Keratinocyte (primary cell): ENCODE measurements at regions not wholly inside any gene's neighbourhood (a gene's known extent, or its start where the extent isn't known, plus 50 kb on each side); places are given as distances from the start of the nearest gene placed in this dataset.

Experiments
- DNase-seq: peaks from one replicate; pipeline ENCODE4 v3.0.0-alpha.2; 2011; ENCODE audit warnings: low read depth, missing footprints, low spot score
- FAIRE-seq: peaks from 2 replicates; lab custom pipeline; 2011; peaks lifted over from hg19 to GRCh38; lab: Jason Lieb, UNC
- H2AFZ ChIP-seq: 2 replicates; pipeline ENCODE4 v1.6.0; 2012; ENCODE audit warnings: low read length, control low read depth, inconsistent platforms; ENCODE audit not compliant: control insufficient read depth
- H3K27ac ChIP-seq: 2 replicates; pipeline ENCODE4 v1.5.1; 2011; ENCODE audit warnings: low read length; ENCODE audit not compliant: control insufficient read depth, insufficient read depth
- H3K27me3 ChIP-seq: 3 replicates; pipeline ENCODE4 v1.6.0; 2011; ENCODE audit warnings: low read length; ENCODE audit not compliant: control insufficient read depth, insufficient read depth; ENCODE audit errors: extremely low read depth
- H3K36me3 ChIP-seq, 2 experiments: 2 replicates in 1 of 2; 3 replicates in 1 of 2; pipeline ENCODE4 v1.5.1; 2011; ENCODE audit warnings: low read length in 2 of 2, mild to moderate bottlenecking in 1 of 2; ENCODE audit not compliant: control insufficient read depth in 2 of 2, insufficient read depth in 2 of 2; ENCODE audit errors: extremely low read depth in 1 of 2
- H3K4me1 ChIP-seq: 3 replicates; pipeline ENCODE4 v1.5.1; 2011; ENCODE audit warnings: low read length; ENCODE audit not compliant: control insufficient read depth, insufficient read depth; ENCODE audit errors: extremely low read depth
- H3K4me2 ChIP-seq: 3 replicates; pipeline ENCODE4 v1.6.0; 2011; ENCODE audit warnings: low read depth, low read length; ENCODE audit not compliant: control insufficient read depth, insufficient read depth; ENCODE audit errors: extremely low read depth
- H3K4me3 ChIP-seq, 3 experiments: fragments of 200-600 bp in 1 of 3; sonication (generic) in 1 of 3; 2 replicates in 2 of 3; 3 replicates in 1 of 3; pipeline ENCODE4 v1.5.1; 2011 to 2016; ENCODE audit warnings: low read length in 3 of 3, mild to moderate bottlenecking in 3 of 3, control low read depth in 2 of 3, inconsistent platforms in 1 of 3, low read depth in 1 of 3, mixed read lengths in 1 of 3, mixed run types in 1 of 3, moderate library complexity in 1 of 3; ENCODE audit not compliant: control insufficient read depth in 2 of 3, insufficient read depth in 2 of 3; ENCODE audit errors: extremely low read depth in 1 of 3
- H3K79me2 ChIP-seq: 2 replicates; pipeline ENCODE4 v1.6.0; 2012; ENCODE audit warnings: low read length; ENCODE audit not compliant: control insufficient read depth, insufficient read depth
- H3K9ac ChIP-seq: 3 replicates; pipeline ENCODE4 v1.6.0; 2011; ENCODE audit warnings: low read length; ENCODE audit not compliant: control insufficient read depth, insufficient read depth; ENCODE audit errors: extremely low read depth
- H3K9me1 ChIP-seq: 3 replicates; pipeline ENCODE4 v1.6.0; 2011; ENCODE audit warnings: low read length; ENCODE audit not compliant: control insufficient read depth, insufficient read depth; ENCODE audit errors: extremely low read depth
- H3K9me3 ChIP-seq: 2 replicates; pipeline ENCODE4 v1.5.1; 2012; ENCODE audit warnings: low read depth, low read length; ENCODE audit not compliant: control insufficient read depth
- H4K20me1 ChIP-seq: 3 replicates; pipeline ENCODE4 v1.6.0; 2011; ENCODE audit warnings: low read length; ENCODE audit not compliant: control insufficient read depth, insufficient read depth; ENCODE audit errors: extremely low read depth
- EZH2 ChIP-seq: IDR thresholded peaks from one replicate; pipeline ENCODE4 v1.6.1; 2012; ENCODE audit warnings: inconsistent platforms, mild to moderate bottlenecking, low read length, moderate library complexity
- dilution Hi-C: fragments of 300-500 bp; cut with MboI; formaldehyde crosslinking; loops from one replicate; pipeline ENCODE4 v1.7.0; 2020; ENCODE audit warnings: low sequenced_read_pairs; ENCODE audit not compliant: extremely low pct_ligation_motif_present
- TF ChIP-seq, protein P1 (sequence below), 3 experiments: IDR thresholded peaks in 1 of 3; conservative IDR thresholded peaks in 1 of 3; optimal IDR thresholded peaks in 1 of 3; 2 replicates in 2 of 3; 3 replicates in 1 of 3; pipeline versions ENCODE3 to v1.5.1; 2011; ENCODE audit warnings: low read length in 3 of 3, mild to moderate bottlenecking in 3 of 3, moderate library complexity in 2 of 3, control low read depth in 1 of 3, inconsistent platforms in 1 of 3; ENCODE audit not compliant: insufficient read depth in 2 of 3; ENCODE audit errors: extremely low read depth in 1 of 3

DNA sequence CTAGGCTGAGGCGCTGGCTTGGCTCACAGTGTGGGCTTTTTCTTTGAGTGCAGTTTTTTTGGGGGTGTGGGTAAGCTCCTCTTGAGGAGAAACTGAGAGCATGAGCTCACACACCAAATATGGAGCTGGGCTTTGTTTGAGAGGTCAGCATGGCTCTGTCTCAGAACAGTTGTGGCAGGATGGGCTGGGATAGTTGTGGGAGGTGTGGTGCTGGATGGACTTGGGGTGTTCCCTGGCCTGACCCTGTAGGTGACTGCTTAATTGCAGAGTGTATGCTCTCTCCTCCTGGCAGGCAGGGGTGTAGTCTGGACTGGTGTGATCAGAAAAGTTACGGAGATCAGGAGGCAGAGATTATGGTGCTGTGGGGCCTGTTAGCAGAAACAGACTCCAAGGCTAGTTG, 64.3 kb upstream of the PGBD5 start:
- peaks cover 3% of the 10 kb centered on the region for H3K27me3 ChIP-seq
- no peaks in the 10 kb centered on the region for H3K4me1 ChIP-seq
- TF ChIP-seq, protein P1, sequence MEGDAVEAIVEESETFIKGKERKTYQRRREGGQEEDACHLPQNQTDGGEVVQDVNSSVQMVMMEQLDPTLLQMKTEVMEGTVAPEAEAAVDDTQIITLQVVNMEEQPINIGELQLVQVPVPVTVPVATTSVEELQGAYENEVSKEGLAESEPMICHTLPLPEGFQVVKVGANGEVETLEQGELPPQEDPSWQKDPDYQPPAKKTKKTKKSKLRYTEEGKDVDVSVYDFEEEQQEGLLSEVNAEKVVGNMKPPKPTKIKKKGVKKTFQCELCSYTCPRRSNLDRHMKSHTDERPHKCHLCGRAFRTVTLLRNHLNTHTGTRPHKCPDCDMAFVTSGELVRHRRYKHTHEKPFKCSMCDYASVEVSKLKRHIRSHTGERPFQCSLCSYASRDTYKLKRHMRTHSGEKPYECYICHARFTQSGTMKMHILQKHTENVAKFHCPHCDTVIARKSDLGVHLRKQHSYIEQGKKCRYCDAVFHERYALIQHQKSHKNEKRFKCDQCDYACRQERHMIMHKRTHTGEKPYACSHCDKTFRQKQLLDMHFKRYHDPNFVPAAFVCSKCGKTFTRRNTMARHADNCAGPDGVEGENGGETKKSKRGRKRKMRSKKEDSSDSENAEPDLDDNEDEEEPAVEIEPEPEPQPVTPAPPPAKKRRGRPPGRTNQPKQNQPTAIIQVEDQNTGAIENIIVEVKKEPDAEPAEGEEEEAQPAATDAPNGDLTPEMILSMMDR (optimal IDR thresholded peaks at IDR 0.05 in 1 of 3, IDR thresholded peaks at IDR 0.05 in 1 of 3, conservative IDR thresholded peaks at IDR 0.05 in 1 of 3; ENCODE audit: extremely low read depth in 1 of 3, insufficient read depth in 2 of 3, low read length in 3 of 3): no peak
- TF ChIP-seq EZH2: no peak
- H3K4me2 ChIP-seq: no peak overlapping the region
- no peak overlapping the region for H2AFZ ChIP-seq
- H3K9me3 ChIP-seq: no peaks in the 10 kb centered on the region
- no peak overlapping the region for H3K27ac ChIP-seq
- dilution Hi-C loops: no loop called here
- H3K4me3 ChIP-seq: no peak overlapping the region
- no peak overlapping the region for H3K9ac ChIP-seq
- H3K9me1 ChIP-seq: no peaks in the 10 kb centered on the region
- H3K36me3 ChIP-seq: no peaks in the 10 kb centered on the region
- no peaks in the 10 kb centered on the region for H4K20me1 ChIP-seq
- DNase-seq (no peak), FAIRE-seq (no peak)
- no peaks in the 10 kb centered on the region for H3K79me2 ChIP-seq

DNA sequence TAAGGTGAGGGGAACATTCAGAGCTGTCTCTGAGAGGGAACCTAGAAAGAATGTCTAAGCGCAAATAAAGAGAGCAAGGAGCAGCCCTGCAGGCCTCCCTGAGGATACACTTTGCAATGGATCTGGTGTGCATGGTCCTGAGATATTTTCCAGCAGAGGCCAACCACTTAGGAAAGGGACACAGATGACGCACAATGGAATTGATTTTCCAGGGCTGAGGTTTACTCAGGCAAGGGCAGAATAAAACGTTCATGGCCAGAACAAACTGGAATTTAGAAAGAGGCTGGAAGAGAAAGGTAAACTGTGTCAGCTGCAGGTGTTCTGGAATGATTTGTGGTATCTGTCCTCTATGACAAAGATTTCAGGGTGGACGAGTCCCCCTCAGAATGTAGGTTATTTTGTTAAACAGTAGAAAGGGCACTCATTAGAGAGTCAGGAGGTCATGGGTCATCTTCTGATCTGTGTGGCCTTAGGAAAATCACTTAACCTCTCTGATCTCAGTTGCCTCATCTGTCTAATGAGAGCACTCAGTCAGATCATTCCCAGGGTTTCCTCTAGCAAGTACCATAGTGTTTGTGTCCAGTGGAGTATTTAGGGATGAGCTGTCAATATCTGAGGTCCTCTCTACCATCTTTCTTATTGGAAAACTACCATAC, 61.8 kb upstream of the PGBD5 start:
- no peaks in the 10 kb centered on the region for H3K4me1 ChIP-seq
- H3K27ac ChIP-seq: no peak overlapping the region
- DNase-seq (no peak), FAIRE-seq (no peak)
- dilution Hi-C loops: no loop called here
- H3K27me3 ChIP-seq: no peaks in the 10 kb centered on the region
- TF ChIP-seq EZH2: no peak
- H3K4me2 ChIP-seq: no peak overlapping the region
- H3K79me2 ChIP-seq: no peaks in the 10 kb centered on the region
- H4K20me1 ChIP-seq: no peaks in the 10 kb centered on the region
- no peak overlapping the region for H2AFZ ChIP-seq
- H3K9me1 ChIP-seq: no peaks in the 10 kb centered on the region
- no peak overlapping the region for H3K4me3 ChIP-seq
- H3K9me3 ChIP-seq: no peaks in the 10 kb centered on the region
- no peak overlapping the region for H3K9ac ChIP-seq
- H3K36me3 ChIP-seq: no peaks in the 10 kb centered on the region

DNA sequence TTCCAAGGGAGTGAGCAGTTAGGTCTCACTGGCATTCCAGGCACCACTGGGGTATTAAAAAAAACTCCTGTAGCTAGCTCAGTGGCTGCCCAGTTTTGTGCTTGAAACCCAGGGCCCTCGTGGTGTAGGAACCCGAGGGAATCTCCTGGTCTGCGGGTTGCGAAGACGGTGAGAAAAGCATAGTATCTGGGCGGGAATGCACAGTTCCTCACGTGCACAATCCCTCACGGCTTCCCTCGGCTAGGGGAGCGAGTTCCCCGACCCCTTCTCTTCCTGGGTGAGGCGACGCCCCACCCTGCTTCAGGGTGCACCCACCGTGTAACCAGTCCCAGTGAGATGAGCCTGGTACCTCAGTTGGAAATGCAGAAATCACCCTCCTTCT, 50.5 kb upstream of the PGBD5 start:
- no peaks in the 10 kb centered on the region for H3K9me3 ChIP-seq
- no peaks in the 10 kb centered on the region for H3K36me3 ChIP-seq
- dilution Hi-C loops: no loop called here
- no peaks in the 10 kb centered on the region for H4K20me1 ChIP-seq
- no peaks in the 10 kb centered on the region for H3K79me2 ChIP-seq
- no peak overlapping the region for H3K4me2 ChIP-seq
- DNase-seq: no peak
- H2AFZ ChIP-seq: no peak overlapping the region
- H3K9ac ChIP-seq: no peak overlapping the region
- no peaks in the 10 kb centered on the region for H3K4me1 ChIP-seq
- H3K27ac ChIP-seq: no peak overlapping the region
- no peak for TF ChIP-seq EZH2
- TF ChIP-seq, protein P1 (optimal IDR thresholded peaks at IDR 0.05 in 1 of 3, IDR thresholded peaks at IDR 0.05 in 1 of 3, conservative IDR thresholded peaks at IDR 0.05 in 1 of 3; ENCODE audit: extremely low read depth in 1 of 3, insufficient read depth in 2 of 3, low read length in 3 of 3): no peak
- H3K27me3 ChIP-seq: peaks cover 8% of the 10 kb centered on the region
- no peaks in the 10 kb centered on the region for H3K9me1 ChIP-seq
- no peak for FAIRE-seq
- H3K4me3 ChIP-seq: no peak overlapping the region
